ENCODE measurements at regions not wholly inside any gene's neighbourhood (a gene's known extent, or its start where the extent isn't known, plus 50 kb on each side); places are given as distances from the start of the nearest gene placed in this dataset.

DNA sequence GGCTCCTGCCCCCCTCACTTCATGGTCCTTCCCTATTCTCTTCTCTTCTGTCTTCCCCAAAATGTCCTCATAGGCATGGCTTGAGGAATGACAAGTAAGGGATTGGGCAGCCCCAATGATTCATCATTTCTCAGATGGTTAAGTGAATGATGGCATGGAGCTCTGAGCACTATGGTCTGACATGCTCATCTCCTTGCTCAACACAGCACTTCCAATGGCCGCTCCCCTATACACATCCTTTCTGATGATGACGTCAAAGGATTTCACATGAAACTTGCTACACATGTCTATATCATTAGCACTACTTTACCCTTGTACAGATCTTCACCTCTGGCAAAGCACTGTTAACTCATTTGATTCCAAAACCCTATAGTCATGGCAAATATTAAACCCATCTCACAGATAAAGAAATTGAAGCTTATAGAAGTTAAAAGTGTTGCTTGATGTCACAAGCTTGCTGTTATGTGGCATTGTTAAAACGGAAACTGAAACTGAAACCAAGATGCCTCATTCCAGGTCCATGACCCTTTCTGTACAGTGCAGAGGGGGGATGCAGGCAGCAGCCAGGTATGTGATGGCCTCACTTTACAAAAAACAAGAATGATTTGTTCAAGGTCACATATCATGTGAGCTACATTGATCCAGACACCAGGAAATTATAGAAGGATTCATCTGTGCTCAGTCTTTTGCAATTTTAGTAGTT is 90.0 kb upstream of the PLXNA4 start:
- no peak for DNase-seq

DNA sequence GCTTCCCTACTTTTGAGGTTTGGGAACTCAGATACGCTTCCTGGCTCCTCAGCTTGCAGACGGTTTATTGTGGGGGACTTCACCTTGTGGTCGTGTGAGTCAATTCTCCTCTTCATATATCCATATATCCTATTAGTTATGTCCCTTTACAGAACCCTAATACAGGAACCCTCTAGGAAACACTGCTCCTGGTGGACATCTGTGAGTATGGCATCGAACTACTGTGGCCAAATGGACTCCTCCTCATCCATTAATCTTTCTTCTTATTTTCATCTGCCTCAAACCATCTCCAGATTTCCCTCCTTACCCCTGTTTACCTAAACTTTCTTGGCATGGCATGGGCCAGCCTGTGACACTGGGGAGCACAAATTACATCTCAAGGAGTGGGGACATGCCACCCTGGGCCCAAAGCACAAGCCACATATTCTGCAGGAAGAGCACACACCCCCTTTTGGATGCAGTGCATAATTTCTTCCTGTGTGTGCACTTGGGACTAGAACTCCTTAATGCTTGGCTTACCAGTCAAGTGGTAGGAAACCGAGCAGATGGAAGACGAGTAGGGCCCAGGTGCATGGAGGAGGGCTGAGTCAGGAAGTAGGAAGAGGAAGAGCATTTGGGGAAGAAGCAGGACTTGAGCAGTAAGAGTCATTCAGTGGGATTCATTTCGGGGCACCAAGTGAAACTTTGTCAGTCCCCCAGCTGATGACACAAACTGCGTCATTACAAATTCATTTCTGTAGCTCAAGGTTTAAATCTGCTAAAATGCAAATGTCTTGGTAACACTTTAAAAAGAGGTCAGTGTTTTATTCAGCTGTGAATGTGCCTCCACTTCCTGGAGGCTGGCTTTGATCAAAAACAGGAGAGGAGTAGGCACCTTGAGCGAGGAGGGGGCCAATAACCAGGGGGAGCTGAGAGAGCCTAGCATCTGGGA is 80.8 kb upstream of the PLXNA4 start:
- no peak for DNase-seq

DNA sequence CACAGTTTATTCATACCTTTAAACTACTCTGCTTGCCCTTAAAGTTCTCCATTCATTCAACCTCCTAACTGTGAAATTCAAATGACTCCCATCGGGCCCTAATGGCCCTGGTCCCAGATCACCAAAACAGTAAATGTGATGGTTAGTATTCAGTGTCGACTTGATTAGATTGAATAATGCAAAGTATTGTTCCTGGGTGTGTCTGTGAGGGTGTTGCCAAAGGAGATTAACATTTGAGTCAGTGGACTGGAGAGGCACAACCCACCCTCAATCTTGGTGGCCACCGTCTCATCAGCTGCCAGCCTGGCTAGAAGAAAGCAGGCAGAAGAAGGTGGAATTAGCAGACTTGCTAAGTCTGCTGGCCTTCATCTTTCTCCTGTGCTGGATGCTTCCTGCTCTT is 80.1 kb upstream of the PLXNA4 start:
- no peak for DNase-seq

DNA sequence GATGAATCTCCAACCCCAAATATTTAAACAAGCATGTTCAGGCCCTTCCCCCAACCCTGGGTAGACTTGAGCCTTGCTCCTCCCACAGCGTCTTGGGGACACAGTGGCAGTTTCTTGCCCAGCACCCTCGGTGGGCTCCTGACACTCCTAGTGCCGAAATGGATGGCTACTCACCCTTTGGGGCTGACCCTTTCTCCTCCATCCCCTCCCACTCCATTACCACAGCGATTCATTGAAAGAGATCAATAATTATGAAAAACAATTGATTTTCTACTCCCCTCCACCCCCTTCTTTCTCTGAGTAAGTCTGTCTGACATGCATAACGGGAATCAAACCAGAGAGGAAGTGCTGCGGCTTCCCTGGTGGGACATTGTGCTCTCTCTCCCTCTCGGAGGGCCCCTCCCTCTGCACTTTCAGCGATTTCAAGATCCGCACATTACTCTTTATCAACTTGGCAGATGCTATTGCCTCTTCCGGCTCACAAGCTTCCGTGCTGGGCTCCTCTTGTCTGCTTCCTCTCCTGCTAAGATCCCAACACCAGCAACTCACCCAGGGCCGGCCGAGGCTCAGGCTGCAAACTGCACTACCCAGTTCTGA is 79.0 kb upstream of the PLXNA4 start:
- no peak for DNase-seq

DNA sequence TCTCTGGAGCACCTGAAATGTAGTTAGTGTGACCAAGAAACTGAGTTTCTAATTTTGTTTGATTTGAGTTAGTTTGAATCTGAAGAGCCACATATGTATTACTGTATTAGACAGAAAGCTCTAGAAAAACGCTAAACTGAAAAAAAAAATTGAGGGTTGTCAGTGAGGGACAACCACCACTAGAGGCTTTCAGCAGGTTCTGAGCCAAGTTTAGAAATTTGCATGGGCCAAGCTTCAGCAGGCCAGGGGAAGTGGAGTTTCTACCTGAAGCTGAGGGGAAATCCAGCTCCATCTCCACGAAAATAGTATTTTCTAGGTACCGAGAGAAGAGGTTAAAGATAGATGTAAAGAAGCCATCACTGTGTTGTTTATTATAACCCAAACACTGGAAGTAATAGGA is 77.9 kb upstream of the PLXNA4 start:
- no peak for DNase-seq

DNA sequence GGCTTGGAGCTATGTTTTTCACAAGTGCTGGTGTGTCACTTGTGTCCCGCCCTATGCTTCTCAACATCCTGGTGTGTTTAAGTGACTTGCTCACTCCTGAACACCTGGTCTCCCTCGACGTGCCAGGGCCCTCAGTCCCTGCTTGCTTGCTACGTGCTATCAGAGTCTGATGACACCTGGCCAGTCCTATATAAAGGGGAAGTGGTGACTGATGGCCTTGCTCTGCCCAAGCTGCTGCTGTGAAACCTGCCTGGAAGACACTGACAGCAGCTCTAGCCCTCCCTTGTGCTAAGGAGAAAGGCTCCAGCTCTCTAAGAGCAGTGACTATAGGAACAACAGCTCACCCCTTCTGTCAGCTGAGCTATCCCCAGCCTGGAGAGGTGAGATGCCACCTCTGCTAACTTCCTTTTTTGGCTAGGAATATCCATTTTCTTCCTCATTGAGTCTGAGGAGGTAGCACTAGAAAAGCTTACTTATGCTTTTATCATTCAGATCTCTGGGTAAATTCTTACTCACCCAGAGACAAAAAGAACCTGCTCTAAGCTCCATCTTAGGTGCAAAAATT is 77.2 kb upstream of the PLXNA4 start:
- no peak for DNase-seq

DNA sequence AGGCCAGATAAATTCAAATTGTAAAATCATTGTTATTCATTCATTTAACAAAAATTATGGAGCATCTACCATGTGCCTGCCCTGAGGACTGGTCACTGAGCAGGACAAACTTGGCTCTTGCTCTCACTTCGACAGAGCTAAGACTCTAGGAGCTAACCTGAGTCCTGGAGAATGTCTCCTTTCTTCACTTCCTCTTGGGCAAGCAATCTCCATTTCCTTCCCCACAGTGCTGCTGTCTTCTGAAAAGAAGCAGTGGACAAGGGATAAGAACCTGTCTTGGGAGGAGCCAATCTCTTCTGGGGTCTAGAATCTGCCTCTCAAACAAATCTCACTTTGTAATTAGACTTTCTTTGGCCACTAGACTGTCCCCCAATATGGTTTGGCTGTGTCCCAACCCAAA is 76.2 kb upstream of the PLXNA4 start:
- no peak for DNase-seq

DNA sequence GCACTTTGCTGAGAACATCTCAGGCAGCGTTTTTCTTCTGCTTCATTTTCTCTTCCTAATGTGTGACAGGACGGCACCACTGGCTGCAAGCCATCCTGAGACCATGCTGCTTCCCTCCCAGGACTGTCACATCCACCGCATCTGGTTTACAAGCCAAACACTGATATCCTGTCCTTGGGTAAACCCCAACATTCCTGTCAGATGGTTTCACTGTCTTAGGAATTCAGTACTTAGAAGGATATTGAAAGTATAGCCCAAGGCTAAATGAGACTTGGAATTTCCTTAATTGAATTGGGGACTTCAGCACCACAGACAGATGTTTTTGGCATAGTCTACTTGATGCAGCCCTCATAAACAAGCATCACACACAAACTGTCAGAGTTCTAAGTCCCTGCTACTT is 74.2 kb upstream of the PLXNA4 start:
- DNase-seq = no peak

DNA sequence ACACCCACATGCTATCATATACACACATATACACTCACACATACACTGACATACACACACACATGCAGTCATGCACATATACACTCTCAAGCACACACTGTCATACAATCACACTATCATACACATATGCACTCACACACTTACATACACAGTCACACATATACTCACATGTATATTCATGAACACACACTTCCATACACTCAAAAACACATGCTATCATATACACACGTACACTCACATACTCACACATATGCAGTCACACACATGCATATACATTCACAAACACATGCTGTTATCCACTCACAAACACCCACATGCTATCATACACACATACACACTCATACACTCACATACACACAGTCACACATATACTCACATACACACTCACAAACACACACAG is 71.0 kb upstream of the PLXNA4 start:
- DNase-seq = no peak

DNA sequence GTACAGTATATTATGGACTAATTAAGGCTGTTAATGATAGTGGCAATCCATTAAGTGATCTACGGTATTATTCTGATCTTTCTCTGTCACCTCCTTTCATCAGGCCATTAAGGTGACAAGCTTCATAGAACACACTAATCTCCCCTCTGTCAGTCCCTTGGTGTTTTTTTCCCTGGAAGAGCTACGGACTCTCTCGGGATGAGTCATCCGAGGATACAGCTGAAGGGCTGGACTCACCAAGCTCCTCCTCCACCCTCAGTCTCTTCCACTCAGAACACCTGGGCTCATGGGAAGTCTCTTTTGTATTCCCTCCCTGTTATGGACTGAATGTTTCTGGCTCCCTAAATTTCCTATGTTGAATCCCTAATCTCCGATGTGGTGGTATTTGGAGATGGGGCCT is 69.8 kb upstream of the PLXNA4 start:
- DNase-seq = no peak

DNA sequence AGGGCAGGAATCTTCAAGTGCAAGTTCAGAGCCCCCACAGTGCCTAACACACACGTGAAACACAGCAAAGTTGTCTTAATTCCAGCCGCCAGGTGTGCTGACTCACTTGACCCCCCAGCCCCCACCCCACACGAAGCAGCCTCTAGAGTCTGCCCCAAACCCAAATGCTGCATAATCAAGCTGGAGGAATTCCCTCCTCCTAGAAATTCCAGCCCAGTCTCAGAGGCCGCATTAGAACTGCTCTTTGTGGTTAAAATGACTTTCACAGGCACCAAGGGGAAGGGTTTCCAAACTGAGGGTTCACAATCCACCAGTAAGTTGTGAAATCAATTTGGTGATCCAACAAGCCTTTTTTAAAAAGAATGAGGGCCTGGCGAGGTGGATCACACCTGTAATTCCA is 67.0 kb upstream of the PLXNA4 start:
- DNase-seq = no peak

DNA sequence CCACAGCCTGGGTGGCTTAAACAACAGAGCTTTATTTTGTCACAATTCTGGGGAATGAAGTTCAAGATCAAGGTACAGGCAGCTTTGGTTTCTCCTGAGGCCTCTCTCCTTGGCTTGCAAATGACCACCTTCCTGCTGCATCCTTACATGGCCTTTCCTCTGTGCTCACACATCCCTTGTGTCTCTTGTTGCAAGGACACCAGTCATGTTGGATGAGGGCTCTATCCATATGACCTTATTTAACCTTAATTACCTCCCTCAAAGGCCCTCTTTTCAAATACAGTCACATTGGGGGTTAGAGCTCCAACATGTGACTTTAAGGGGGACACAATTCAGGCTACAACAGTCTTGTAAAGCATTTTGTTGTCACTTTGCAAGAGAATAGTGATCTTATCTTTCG is 65.0 kb upstream of the PLXNA4 start:
- no peak for DNase-seq

DNA sequence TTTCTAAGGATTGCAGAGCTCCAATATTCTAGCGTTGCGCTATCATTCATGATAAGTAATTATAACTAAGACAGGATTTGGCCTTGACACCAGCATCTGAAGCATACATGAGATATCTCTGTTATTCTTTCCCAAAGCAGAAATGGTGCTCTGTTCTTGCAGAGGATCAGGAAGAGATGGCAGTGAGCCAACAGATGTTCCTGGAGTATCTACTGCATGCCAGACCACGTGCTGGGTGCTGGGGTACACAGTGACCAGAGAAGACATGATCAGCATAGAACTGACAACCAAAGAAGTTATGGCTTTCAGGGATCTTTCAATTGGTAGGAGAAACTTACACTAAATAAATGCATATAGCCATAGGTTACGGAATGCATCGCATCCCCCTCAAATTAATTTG is 63.7 kb upstream of the PLXNA4 start:
- DNase-seq = no peak

DNA sequence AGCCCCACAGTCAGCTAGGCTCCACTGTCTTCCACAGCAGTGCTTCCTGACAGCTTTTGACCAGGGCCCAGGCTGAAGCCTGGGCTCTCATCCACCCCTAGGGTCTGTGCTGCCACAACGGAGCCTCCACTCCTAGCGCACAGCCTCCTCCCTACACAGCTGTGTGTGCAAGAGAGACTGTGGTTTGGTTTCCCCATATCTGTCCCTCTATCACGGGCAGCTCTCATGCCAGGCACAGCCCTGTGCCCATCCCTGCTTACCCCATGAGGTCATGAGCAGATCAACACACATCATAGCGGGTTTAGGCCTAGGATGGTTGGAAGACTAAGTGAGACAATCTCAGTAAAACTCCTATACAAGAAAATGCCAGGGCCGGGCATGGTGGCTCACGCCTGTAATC is 61.7 kb upstream of the PLXNA4 start:
- no peak for DNase-seq

DNA sequence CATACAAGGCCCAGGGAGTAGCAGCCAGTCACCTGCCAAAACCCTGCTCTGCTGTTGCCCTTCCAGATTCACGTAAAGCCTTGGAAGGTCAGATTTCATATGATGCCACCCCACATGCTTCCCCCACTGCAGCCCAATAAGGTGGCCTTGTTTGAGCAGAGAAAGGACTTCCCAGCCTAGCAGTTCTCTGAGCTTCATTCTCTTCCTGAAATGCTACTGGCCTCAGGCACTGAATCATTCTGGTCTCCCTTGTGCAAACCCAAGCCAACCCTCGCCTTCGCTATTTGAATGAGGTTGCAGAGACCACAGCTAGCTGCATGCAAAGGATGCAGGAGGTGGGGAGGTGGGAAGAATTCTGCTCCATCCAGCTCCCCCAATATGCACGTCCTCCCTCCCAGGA is 60.3 kb upstream of the PLXNA4 start:
- DNase-seq = no peak

DNA sequence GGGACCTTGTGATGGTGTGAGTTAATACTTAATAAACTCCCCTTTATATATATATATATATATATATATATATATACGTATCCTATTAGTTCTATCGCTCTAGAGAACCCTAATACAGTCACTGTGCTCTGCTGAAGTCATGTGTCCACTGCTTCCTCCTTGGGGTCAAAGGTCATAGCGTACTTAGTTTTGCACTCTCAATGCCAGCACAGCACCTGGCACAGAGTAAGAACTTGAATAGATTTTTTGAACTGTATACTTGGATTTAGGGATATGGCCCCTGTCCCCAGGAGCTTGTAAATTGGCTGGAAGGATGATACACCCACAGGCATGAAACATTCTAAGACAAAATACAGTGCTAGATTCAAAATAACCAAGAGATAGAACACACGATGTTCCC is 58.9 kb upstream of the PLXNA4 start:
- no peak for DNase-seq

DNA sequence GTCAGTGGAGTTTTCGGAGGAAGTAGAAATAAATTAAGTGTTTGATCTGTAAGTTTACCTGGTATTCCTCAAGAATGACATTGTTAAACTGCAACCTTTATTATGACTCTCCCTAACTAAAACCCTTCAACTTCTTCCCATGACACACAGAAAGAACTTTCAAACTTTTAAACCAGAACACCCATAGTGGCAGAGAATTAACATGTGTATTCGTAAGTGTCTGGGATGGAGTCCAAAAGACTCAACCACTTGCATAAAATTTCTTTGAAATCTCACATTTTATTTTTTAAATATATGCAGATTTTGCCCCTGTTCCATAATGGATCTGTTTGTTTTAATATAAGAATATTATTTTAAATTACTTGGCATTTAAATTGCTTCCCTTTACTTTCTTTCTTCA is 54.6 kb upstream of the PLXNA4 start:
- no peak for DNase-seq
